WTC11 (cell line): ENCODE measurements at regions not wholly inside any gene's neighbourhood (a gene's known extent, or its start where the extent isn't known, plus 50 kb on each side); places are given as distances from the start of the nearest gene placed in this dataset.

Experiments used
- ATAC-seq: fragments of 200-7000 bp; cut with Tn5 transposase; 2 replicates; pipeline ENCODE4 v1.10.0; 2021; ENCODE audit warnings: mild to moderate bottlenecking, moderate library complexity
- CTCF ChIA-PET: fragments of 300-600 bp; sonication (Branson Sonifier 250); formaldehyde crosslinking; loops from one replicate; lab custom pipeline; 2021; ENCODE audit warnings: antibody characterized with exemption; lab: Charles Lee
- POLR2A ChIA-PET: fragments of 350-600 bp; sonication (Branson Sonifier 250); formaldehyde crosslinking; loops from one replicate; lab custom pipeline; 2021; ENCODE audit warnings: antibody characterized with exemption; lab: Charles Lee
- DNase-seq: peaks from one replicate; pipeline ENCODE4 v3.0.0; 2021; ENCODE audit warnings: low spot score
- H3K27ac Mint-ChIP-seq: 2 replicates; pipeline ENCODE4 v1.8.0; 2021; ENCODE audit warnings: mixed read lengths
- H3K27me3 Mint-ChIP-seq: 2 replicates; pipeline ENCODE4 v1.8.0; 2021; ENCODE audit warnings: low read depth, mild to moderate bottlenecking, moderate library complexity, mixed read lengths
- H3K36me3 Mint-ChIP-seq: 2 replicates; pipeline ENCODE4 v1.8.0; 2021; ENCODE audit warnings: mixed read lengths
- H3K4me1 Mint-ChIP-seq: 2 replicates; pipeline ENCODE4 v1.8.0; 2022; ENCODE audit warnings: mixed read lengths
- H3K4me3 Mint-ChIP-seq: 2 replicates; pipeline ENCODE4 v1.8.0; 2021; ENCODE audit warnings: mild to moderate bottlenecking, moderate library complexity, mixed read lengths
- H3K9me3 Mint-ChIP-seq: 2 replicates; pipeline ENCODE4 v1.8.0; 2021; ENCODE audit warnings: mixed read lengths
- ATF2 ChIP-seq: sonication (generic); formaldehyde crosslinking; IDR thresholded peaks from 2 replicates; pipeline ENCODE4 v1.8.1; 2022; ENCODE audit warnings: low read depth, missing genetic modification reagents, borderline replicate concordance
- ATF3 ChIP-seq: sonication (generic); formaldehyde crosslinking; conservative IDR thresholded peaks from 2 replicates; pipeline ENCODE4 v1.8.1; 2022; ENCODE audit warnings: mild to moderate bottlenecking, missing genetic modification reagents
- ATF6 ChIP-seq: sonication (generic); formaldehyde crosslinking; IDR thresholded peaks from 2 replicates; pipeline ENCODE4 v1.8.1; 2023; ENCODE audit warnings: mild to moderate bottlenecking, missing genetic modification reagents
- CREM ChIP-seq: sonication (generic); formaldehyde crosslinking; IDR thresholded peaks from 2 replicates; pipeline ENCODE4 v1.8.1; 2022; ENCODE audit warnings: mild to moderate bottlenecking, missing genetic modification reagents, moderate library complexity
- EMX1 ChIP-seq: fragments of 250-450 bp; sonication (Bioruptor Pico); IDR thresholded peaks from 2 replicates; pipeline ENCODE4 v1.8.0; 2021; ENCODE audit warnings: mild to moderate bottlenecking
- FOXP1 ChIP-seq: sonication (generic); formaldehyde crosslinking; IDR thresholded peaks from 2 replicates; pipeline ENCODE4 v1.8.0; 2022; ENCODE audit warnings: missing genetic modification reagents, mild to moderate bottlenecking, moderate library complexity, borderline replicate concordance
- GRHL2 ChIP-seq: fragments of 250-450 bp; sonication (Bioruptor Pico); IDR thresholded peaks from 2 replicates; pipeline ENCODE4 v1.8.0; 2022; ENCODE audit warnings: mild to moderate bottlenecking, moderate library complexity; ENCODE audit not compliant: insufficient replicate concordance, severe bottlenecking
- GTF2I ChIP-seq: fragments of 250-450 bp; sonication (Bioruptor Pico); conservative IDR thresholded peaks from 2 replicates; pipeline ENCODE4 v1.4.0; 2021; ENCODE audit warnings: mild to moderate bottlenecking
- HMGXB4 ChIP-seq: sonication (generic); formaldehyde crosslinking; IDR thresholded peaks from 2 replicates; pipeline ENCODE4 v1.8.1; 2023; ENCODE audit warnings: mild to moderate bottlenecking, moderate library complexity, missing genetic modification reagents
- JUN ChIP-seq: sonication (generic); formaldehyde crosslinking; IDR thresholded peaks from 2 replicates; pipeline ENCODE4 v1.8.0; 2023; ENCODE audit warnings: mild to moderate bottlenecking, missing genetic modification reagents
- NFE2L1 ChIP-seq: sonication (generic); formaldehyde crosslinking; IDR thresholded peaks from 2 replicates; pipeline ENCODE4 v1.8.1; 2023; ENCODE audit warnings: missing genetic modification reagents
- NR1H2 ChIP-seq: sonication (generic); formaldehyde crosslinking; IDR thresholded peaks from 2 replicates; pipeline ENCODE4 v1.9.0; 2021; ENCODE audit warnings: mild to moderate bottlenecking, moderate library complexity, missing genetic modification reagents
- RELA ChIP-seq: sonication (generic); formaldehyde crosslinking; IDR thresholded peaks from 2 replicates; pipeline ENCODE4 v1.8.1; 2022; ENCODE audit warnings: missing genetic modification reagents, mild to moderate bottlenecking, borderline replicate concordance
- SMAD3 ChIP-seq: sonication (generic); formaldehyde crosslinking; IDR thresholded peaks from 2 replicates; pipeline ENCODE4 v1.8.0; 2022; ENCODE audit warnings: missing genetic modification reagents, mild to moderate bottlenecking, borderline replicate concordance
- SMAD4 ChIP-seq: sonication (generic); formaldehyde crosslinking; IDR thresholded peaks from 2 replicates; pipeline ENCODE4 v1.8.0; 2022; ENCODE audit warnings: mild to moderate bottlenecking, missing genetic modification reagents
- TP53 ChIP-seq: sonication (generic); formaldehyde crosslinking; IDR thresholded peaks from 2 replicates; pipeline ENCODE4 v1.8.1; 2023; ENCODE audit warnings: mild to moderate bottlenecking, missing genetic modification reagents
- ZNF219 ChIP-seq: sonication (generic); formaldehyde crosslinking; IDR thresholded peaks from 2 replicates; pipeline ENCODE4 v1.8.0; 2023; ENCODE audit warnings: missing genetic modification reagents, mild to moderate bottlenecking, borderline replicate concordance
- TF ChIP-seq, protein P1 (sequence below): fragments of 250-450 bp; sonication (Bioruptor Pico); IDR thresholded peaks from 2 replicates; pipeline ENCODE4 v1.8.0; 2021; ENCODE audit warnings: mild to moderate bottlenecking
- TF ChIP-seq, protein P2 (sequence below): sonication (generic); formaldehyde crosslinking; IDR thresholded peaks from 2 replicates; pipeline ENCODE4 v1.8.0; 2022; ENCODE audit warnings: mild to moderate bottlenecking, missing genetic modification reagents
- TF ChIP-seq, protein P3 (sequence below): fragments of 250-450 bp; sonication (Bioruptor Pico); IDR thresholded peaks from 2 replicates; pipeline ENCODE4 v1.9.0; 2021; ENCODE audit warnings: mild to moderate bottlenecking
- TF ChIP-seq, protein P4 (sequence below): fragments of 250-450 bp; sonication (Bioruptor Pico); conservative IDR thresholded peaks from 2 replicates; pipeline ENCODE4 v1.9.0; 2021; ENCODE audit warnings: mild to moderate bottlenecking
- TF ChIP-seq, protein P5 (sequence below): sonication (generic); formaldehyde crosslinking; IDR thresholded peaks from 2 replicates; pipeline ENCODE4 v1.8.0; 2023; ENCODE audit warnings: missing genetic modification reagents, mild to moderate bottlenecking, borderline replicate concordance

DNA sequence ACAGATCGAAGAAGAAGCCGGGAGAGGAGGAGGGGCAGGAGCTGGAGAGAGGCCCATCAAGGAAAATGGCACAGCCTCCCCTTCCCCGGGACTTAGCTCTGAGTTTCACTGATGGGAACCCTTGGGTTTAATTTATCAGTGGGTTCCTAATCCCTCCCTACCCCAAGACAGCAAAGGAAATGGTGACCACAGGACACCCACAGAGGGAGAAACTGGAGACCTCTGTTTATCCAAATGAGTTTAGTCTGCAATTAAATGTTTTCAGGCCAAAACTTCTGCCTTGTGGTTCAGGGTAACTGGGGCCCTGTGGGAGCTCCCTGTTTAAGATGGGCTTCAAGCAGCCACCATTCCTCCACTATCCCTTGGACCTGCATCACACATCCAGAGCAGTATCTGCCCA, 190.8 kb upstream of the TOPAZ1 start:
- no peak for ATAC-seq
- no peak overlapping the region for H3K4me3 Mint-ChIP-seq
- no peak overlapping the region for H3K27ac Mint-ChIP-seq
- peaks cover 25% of the 10 kb centered on the region for H3K4me1 Mint-ChIP-seq
- ChIA-PET POLR2A (no interaction called here), CTCF (interaction anchor here (0.6 to 1.5 kb wide), 2 partner anchors 195 to 284 kb away, joined by 4 to 6 read pairs; no protein-coding TSS in a partner anchor)
- H3K36me3 Mint-ChIP-seq, result no peaks in the 10 kb centered on the region
- no peak for DNase-seq
- H3K9me3 Mint-ChIP-seq, result 0 out of 2 replicates have a peak, but pooled peaks cover 6% of the 10 kb centered on the region
- TF ChIP-seq SMAD3 (CRISPR knock-in tag) (no peak), ATF2 (CRISPR knock-in tag) (no peak), EMX1 (no peak), NR1H2 (CRISPR knock-in tag) (no peak), NFE2L1 (CRISPR knock-in tag) (no peak), ATF6 (no peak), FOXP1 (no peak), HMGXB4 (CRISPR knock-in tag) (no peak), SMAD4 (CRISPR knock-in tag) (no peak), ATF3 (CRISPR knock-in tag) (no peak), GRHL2 (CRISPR knock-in tag) (no peak), JUN (no peak), RELA (CRISPR knock-in tag) (no peak)
- TF ChIP-seq, protein P1, sequence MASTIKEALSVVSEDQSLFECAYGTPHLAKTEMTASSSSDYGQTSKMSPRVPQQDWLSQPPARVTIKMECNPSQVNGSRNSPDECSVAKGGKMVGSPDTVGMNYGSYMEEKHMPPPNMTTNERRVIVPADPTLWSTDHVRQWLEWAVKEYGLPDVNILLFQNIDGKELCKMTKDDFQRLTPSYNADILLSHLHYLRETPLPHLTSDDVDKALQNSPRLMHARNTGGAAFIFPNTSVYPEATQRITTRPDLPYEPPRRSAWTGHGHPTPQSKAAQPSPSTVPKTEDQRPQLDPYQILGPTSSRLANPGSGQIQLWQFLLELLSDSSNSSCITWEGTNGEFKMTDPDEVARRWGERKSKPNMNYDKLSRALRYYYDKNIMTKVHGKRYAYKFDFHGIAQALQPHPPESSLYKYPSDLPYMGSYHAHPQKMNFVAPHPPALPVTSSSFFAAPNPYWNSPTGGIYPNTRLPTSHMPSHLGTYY (CRISPR knock-in tag), result no peak
- TF ChIP-seq, protein P2, sequence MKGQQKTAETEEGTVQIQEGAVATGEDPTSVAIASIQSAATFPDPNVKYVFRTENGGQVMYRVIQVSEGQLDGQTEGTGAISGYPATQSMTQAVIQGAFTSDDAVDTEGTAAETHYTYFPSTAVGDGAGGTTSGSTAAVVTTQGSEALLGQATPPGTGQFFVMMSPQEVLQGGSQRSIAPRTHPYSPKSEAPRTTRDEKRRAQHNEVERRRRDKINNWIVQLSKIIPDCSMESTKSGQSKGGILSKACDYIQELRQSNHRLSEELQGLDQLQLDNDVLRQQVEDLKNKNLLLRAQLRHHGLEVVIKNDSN (CRISPR knock-in tag), result no peak
- TF ChIP-seq, protein P3, sequence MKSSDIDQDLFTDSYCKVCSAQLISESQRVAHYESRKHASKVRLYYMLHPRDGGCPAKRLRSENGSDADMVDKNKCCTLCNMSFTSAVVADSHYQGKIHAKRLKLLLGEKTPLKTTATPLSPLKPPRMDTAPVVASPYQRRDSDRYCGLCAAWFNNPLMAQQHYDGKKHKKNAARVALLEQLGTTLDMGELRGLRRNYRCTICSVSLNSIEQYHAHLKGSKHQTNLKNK (CRISPR knock-in tag), result no peak
- no peaks in the 10 kb centered on the region; the same call in 1 of the 2 replicates for H3K27me3 Mint-ChIP-seq

DNA sequence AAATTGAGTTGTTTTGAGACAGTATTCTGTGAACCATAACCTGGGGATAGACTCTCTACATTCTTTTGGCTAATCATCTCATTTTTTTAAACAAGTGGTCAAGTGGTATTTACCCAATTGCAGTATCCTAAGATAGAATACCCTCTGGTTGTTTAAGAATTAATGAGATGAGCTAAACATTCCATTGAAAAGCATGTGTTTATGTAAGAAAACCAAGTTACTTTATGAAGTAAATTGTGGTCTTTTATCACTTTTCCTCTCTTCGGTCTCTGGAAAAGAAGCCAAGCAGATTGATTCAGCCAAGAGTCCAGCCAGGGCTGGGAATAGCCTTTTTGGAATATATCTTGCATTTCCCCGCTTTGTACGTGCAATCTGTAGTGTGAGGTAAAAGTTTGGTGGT, 185.7 kb upstream of the TOPAZ1 start:
- Mint-ChIP-seq H3K4me3 (no peak overlapping the region), H3K4me1 (peaks cover 18% of the 10 kb centered on the region), H3K27me3 (no peaks in the 10 kb centered on the region; the same call in 1 of the 2 replicates), H3K9me3 (0 out of 2 replicates have a peak, but pooled peaks cover 3% of the 10 kb centered on the region), H3K27ac (no peak overlapping the region), H3K36me3 (no peaks in the 10 kb centered on the region)
- CTCF ChIA-PET, result no interaction called here
- no peak for DNase-seq
- ATAC-seq, result no peak
- POLR2A ChIA-PET, result no interaction called here
- TF ChIP-seq, protein P4, sequence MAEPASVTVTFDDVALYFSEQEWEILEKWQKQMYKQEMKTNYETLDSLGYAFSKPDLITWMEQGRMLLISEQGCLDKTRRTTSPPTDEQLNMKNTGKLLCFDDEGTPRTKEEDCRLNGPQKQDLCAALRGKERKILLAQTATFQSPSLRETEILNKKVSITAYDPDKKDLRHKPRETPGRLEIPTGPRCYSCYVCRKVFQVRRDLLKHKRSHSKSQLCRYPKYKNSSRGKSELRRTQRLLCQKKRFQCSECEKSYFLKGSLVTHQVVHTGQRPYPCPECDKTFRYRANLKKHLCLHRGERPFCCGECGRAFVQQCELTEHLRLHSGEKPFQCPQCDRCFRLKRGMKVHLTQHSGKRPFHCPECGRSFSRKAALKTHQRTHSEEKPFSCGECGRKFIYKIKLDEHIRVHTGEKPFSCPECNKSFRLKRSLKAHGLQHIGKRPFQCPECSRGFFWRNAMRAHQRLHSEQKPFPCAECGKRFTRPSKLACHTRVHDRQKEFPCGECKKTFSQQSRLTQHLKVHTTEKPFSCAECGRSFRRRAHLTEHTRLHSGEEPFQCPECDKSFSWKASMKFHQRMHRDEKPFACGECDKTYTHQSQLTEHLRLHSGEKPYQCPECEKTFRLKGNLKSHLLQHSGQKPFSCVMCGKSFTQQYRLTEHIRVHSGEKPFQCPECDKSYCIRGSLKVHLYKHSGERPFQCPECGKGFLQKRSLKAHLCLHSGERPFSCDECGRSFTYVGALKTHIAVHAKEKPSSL, result no peak
- TF ChIP-seq ZNF219 (no peak), GTF2I (no peak), TP53 (CRISPR knock-in tag) (no peak), CREM (CRISPR knock-in tag) (no peak)
- TF ChIP-seq, protein P5, sequence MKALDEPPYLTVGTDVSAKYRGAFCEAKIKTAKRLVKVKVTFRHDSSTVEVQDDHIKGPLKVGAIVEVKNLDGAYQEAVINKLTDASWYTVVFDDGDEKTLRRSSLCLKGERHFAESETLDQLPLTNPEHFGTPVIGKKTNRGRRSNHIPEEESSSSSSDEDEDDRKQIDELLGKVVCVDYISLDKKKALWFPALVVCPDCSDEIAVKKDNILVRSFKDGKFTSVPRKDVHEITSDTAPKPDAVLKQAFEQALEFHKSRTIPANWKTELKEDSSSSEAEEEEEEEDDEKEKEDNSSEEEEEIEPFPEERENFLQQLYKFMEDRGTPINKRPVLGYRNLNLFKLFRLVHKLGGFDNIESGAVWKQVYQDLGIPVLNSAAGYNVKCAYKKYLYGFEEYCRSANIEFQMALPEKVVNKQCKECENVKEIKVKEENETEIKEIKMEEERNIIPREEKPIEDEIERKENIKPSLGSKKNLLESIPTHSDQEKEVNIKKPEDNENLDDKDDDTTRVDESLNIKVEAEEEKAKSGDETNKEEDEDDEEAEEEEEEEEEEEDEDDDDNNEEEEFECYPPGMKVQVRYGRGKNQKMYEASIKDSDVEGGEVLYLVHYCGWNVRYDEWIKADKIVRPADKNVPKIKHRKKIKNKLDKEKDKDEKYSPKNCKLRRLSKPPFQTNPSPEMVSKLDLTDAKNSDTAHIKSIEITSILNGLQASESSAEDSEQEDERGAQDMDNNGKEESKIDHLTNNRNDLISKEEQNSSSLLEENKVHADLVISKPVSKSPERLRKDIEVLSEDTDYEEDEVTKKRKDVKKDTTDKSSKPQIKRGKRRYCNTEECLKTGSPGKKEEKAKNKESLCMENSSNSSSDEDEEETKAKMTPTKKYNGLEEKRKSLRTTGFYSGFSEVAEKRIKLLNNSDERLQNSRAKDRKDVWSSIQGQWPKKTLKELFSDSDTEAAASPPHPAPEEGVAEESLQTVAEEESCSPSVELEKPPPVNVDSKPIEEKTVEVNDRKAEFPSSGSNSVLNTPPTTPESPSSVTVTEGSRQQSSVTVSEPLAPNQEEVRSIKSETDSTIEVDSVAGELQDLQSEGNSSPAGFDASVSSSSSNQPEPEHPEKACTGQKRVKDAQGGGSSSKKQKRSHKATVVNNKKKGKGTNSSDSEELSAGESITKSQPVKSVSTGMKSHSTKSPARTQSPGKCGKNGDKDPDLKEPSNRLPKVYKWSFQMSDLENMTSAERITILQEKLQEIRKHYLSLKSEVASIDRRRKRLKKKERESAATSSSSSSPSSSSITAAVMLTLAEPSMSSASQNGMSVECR (CRISPR knock-in tag), result no peak
